AG09319 (cell line): ENCODE measurements at regions not wholly inside any gene's neighbourhood (a gene's known extent, or its start where the extent isn't known, plus 50 kb on each side); places are given as distances from the start of the nearest gene placed in this dataset.
A peak's percentile ranks its signal among the peaks of the same experiment; 100 is the strongest.

Source experiments
- DNase-seq: peaks from one replicate; pipeline ENCODE4 v3.0.0-alpha.2; 2010; ENCODE audit warnings: low read depth; ENCODE audit errors: extremely low read depth
- TF ChIP-seq, protein P1 (sequence below): IDR thresholded peaks from 2 replicates; pipeline ENCODE4 v1.5.1; 2011; ENCODE audit warnings: low read depth, mild to moderate bottlenecking, inconsistent platforms, low read length, moderate library complexity

- no peak for DNase-seq
- TF ChIP-seq, protein P1, sequence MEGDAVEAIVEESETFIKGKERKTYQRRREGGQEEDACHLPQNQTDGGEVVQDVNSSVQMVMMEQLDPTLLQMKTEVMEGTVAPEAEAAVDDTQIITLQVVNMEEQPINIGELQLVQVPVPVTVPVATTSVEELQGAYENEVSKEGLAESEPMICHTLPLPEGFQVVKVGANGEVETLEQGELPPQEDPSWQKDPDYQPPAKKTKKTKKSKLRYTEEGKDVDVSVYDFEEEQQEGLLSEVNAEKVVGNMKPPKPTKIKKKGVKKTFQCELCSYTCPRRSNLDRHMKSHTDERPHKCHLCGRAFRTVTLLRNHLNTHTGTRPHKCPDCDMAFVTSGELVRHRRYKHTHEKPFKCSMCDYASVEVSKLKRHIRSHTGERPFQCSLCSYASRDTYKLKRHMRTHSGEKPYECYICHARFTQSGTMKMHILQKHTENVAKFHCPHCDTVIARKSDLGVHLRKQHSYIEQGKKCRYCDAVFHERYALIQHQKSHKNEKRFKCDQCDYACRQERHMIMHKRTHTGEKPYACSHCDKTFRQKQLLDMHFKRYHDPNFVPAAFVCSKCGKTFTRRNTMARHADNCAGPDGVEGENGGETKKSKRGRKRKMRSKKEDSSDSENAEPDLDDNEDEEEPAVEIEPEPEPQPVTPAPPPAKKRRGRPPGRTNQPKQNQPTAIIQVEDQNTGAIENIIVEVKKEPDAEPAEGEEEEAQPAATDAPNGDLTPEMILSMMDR: peak; percentile 33
These were observed 106.8 kb upstream of the PREP start for GRCh38 chr6:105509506-105510331.

DNA sequence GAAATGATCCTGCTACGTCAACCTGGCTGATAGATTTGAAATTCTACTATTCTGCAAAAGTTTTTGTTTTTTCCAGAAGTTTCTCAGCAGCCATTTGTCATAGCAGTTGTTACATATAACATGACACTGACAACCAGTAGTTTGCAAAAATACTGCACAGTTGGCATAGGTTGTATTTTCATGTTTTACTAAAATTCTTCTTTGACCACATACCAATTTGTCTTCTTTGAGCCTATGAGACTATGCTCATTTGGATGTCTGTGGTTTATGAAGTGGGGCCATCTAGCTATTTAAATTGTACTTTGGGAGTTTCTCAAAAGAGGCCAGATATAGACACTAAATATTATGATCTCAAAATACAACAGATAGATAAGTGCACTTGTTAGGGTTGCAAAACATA is 104.9 kb upstream of the PREP start:
- no peak for DNase-seq
- TF ChIP-seq, protein P1: no peak

DNA sequence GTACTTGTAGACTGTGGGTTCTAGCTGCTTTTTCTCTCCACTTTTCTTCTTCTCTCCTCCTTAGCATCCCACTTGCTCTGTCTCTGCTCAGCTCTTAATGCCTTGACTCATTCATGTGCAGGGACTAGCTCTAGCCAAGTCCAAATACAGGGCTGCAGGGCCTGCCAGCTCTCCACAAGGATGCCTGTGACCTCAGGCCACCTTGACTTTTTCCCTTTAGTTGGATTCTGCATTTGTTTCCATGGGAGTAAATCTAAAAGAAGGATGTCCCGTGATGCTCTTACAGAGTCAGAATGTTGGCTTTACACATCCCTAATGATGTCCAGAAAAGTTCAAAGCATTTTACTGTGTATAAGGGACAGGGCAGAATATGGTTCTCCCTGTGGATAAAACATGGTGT is 101.8 kb upstream of the PREP start:
- TF ChIP-seq, protein P1: no peak
- DNase-seq: no peak

DNA sequence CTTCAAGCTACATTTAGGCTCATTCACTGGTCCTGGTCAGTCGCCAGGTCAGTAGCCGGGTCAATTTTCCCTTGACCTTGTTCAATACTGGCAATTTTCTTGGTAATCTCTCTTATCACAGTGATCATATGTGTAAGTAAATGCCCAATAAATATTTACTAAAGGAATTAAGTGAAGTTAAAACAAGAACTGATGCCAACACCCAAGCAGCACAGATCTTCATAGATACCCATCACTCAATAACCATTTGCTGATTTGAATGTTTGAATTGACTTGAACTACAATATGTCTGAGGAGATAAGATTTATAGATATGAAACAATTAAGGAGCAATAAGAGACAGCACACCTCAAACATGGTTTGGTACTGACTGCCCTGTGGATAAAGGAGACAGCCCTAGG is 100.8 kb upstream of the PREP start:
- DNase-seq: no peak
- TF ChIP-seq, protein P1: no peak

GRCh38 chr6:105501826-105502344 is 99.0 kb upstream of the PREP start:
- TF ChIP-seq, protein P1: no peak
- DNase-seq: no peak

- TF ChIP-seq, protein P1: no peak
- no peak for DNase-seq
These were observed 98.4 kb upstream of the PREP start for GRCh38 chr6:105501246-105501645.

DNA sequence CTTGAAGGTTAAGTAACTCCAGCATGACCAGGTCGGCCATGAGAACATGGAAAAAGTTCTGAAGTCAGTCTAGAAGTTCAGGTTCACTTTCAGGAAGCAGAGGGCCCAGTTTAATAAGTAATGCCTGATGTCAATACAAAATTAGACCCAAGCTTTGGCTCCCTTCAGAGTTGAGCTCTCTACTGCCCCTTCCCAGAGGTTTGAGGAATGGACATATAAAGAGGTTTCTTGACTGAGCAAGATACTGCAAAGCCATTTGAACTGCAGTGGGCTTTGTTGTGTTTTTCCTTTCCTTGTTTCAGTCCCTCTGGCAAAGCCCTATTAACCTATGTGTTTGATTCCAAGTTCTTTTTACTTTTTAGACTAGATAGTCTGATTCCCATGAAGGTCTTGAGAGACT is 97.8 kb upstream of the PREP start:
- DNase-seq: no peak
- TF ChIP-seq, protein P1: no peak; the same call in 1 of the 2 replicates
